Neural progenitor cell (in vitro differentiated cells): ENCODE measurements at regions not wholly inside any gene's neighbourhood (a gene's known extent, or its start where the extent isn't known, plus 50 kb on each side); places are given as distances from the start of the nearest gene placed in this dataset.

ENCODE experiments used
- EZH2phosphoT487 ChIP-seq: fragments of 200-600 bp; sonication (generic); IDR thresholded peaks from 2 replicates; pipeline ENCODE4 v1.6.1; 2017; ENCODE audit warnings: antibody characterized with exemption
- TF ChIP-seq, protein P1 (sequence below): fragments of 200-600 bp; sonication (generic); IDR thresholded peaks from 2 replicates; pipeline ENCODE4 v1.5.1; 2017; ENCODE audit warnings: antibody characterized with exemption, mild to moderate bottlenecking

DNA sequence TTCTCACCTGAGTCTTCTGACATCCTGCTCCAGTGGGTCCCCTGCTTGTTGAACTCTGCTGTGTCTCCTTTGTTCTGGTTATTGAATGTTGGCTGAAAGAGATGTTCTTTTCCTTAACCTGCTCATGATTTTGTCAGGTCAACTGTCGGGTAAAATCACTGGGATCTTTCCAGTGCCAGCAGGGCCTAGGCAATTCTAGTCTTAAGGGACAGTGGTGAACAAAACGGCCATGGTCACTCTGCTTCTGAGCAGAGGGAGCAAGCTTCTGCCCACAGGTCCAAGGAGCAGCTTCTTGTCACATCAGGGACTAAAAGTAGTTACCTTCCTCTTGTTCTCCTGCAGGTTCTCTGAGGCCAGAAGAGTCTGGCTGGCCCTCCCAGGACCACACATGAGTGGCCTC is 65.6 kb downstream of the SEC61B start:
- TF ChIP-seq, protein P1, sequence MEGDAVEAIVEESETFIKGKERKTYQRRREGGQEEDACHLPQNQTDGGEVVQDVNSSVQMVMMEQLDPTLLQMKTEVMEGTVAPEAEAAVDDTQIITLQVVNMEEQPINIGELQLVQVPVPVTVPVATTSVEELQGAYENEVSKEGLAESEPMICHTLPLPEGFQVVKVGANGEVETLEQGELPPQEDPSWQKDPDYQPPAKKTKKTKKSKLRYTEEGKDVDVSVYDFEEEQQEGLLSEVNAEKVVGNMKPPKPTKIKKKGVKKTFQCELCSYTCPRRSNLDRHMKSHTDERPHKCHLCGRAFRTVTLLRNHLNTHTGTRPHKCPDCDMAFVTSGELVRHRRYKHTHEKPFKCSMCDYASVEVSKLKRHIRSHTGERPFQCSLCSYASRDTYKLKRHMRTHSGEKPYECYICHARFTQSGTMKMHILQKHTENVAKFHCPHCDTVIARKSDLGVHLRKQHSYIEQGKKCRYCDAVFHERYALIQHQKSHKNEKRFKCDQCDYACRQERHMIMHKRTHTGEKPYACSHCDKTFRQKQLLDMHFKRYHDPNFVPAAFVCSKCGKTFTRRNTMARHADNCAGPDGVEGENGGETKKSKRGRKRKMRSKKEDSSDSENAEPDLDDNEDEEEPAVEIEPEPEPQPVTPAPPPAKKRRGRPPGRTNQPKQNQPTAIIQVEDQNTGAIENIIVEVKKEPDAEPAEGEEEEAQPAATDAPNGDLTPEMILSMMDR, result no peak
- TF ChIP-seq EZH2phosphoT487, result no peak
